CD4-positive, alpha-beta T cell (primary cell): ENCODE measurements at regions not wholly inside any gene's neighbourhood (a gene's known extent, or its start where the extent isn't known, plus 50 kb on each side); places are given as distances from the start of the nearest gene placed in this dataset.

Experiments
- ATAC-seq: fragments of 200-7000 bp; cut with Tn5 transposase; one replicate; pipeline ENCODE4 v1.10.0; 2022; ENCODE audit warnings: mild to moderate bottlenecking; ENCODE audit not compliant: poor library complexity
- CTCF ChIA-PET: fragments of 350-600 bp; sonication (Branson Sonifier 250); formaldehyde crosslinking; loops from one replicate; lab custom pipeline; 2021; ENCODE audit warnings: antibody characterized with exemption, inconsistent platforms; lab: Charles Lee
- POLR2A ChIA-PET: fragments of 350-600 bp; sonication (Branson Sonifier 250); formaldehyde crosslinking; loops from one replicate; lab custom pipeline; 2021; ENCODE audit warnings: antibody characterized with exemption, inconsistent platforms; lab: Charles Lee
- DNase-seq, 14 experiments: peaks; one replicate each; pipeline ENCODE4 v3.0.0-alpha.2; 2013 to 2020; ENCODE audit warnings: mixed read lengths in 2 of 14
- H3K27ac ChIP-seq, 2 donors: one replicate each; pipeline versions ENCODE4 v1.5.1 to v1.7.0; 2013; ENCODE audit warnings: low read length in 2 of 2, low read depth in 1 of 2, mild to moderate bottlenecking in 1 of 2
- H3K27me3 ChIP-seq, 2 experiments: 1 replicate in 1 of 2; 2 replicates in 1 of 2; pipeline versions ENCODE4 v1.6.1 to v1.7.0; 2013; ENCODE audit warnings: low read length in 2 of 2, control low read depth in 1 of 2, mild to moderate bottlenecking in 1 of 2, moderate library complexity in 1 of 2; ENCODE audit not compliant: insufficient read depth in 2 of 2, control insufficient read depth in 1 of 2
- H3K36me3 ChIP-seq: one replicate; pipeline ENCODE4 v1.6.1; 2013; ENCODE audit warnings: low read length, control low read depth; ENCODE audit not compliant: insufficient read depth
- H3K4me1 ChIP-seq: one replicate; pipeline ENCODE4 v1.6.1; 2013; ENCODE audit warnings: low read length, control low read depth; ENCODE audit not compliant: insufficient read depth
- H3K4me3 ChIP-seq: one replicate; pipeline ENCODE4 v1.5.1; 2013; ENCODE audit warnings: mild to moderate bottlenecking, low read length, moderate library complexity
- H3K9me3 ChIP-seq, 2 experiments: 1 replicate in 1 of 2; 2 replicates in 1 of 2; pipeline versions ENCODE4 v1.6.1 to v1.7.0; 2013; ENCODE audit warnings: low read length in 2 of 2, mild to moderate bottlenecking in 2 of 2, control low read depth in 1 of 2, moderate library complexity in 1 of 2; ENCODE audit not compliant: control insufficient read depth in 1 of 2, insufficient read depth in 1 of 2
- H3K27ac Mint-ChIP-seq: one replicate; pipeline ENCODE4 v1.8.0; 2020; ENCODE audit warnings: mixed read lengths
- H3K27me3 Mint-ChIP-seq: one replicate; pipeline ENCODE4 v1.8.0; 2021; ENCODE audit warnings: mixed read lengths
- H3K36me3 Mint-ChIP-seq: one replicate; pipeline ENCODE4 v1.8.0; 2021; ENCODE audit warnings: low read depth, mixed read lengths
- H3K4me1 Mint-ChIP-seq: one replicate; pipeline ENCODE4 v1.8.0; 2021; ENCODE audit warnings: low read depth, mixed read lengths
- H3K4me3 Mint-ChIP-seq: one replicate; pipeline ENCODE4 v1.8.0; 2020; ENCODE audit warnings: mild to moderate bottlenecking, mixed read lengths
- H3K9me3 Mint-ChIP-seq: one replicate; pipeline ENCODE4 v1.8.0; 2020; ENCODE audit warnings: mixed read lengths
- CTCF ChIP-seq: fragments of 200-600 bp; IDR thresholded peaks from one replicate; pipeline ENCODE4 v1.8.0; 2022; ENCODE audit warnings: antibody characterized with exemption, mild to moderate bottlenecking
- intact Hi-C, 2 experiments: fragments of 100-400 bp; cut with DNase I in 1 of 2; cut with micrococcal nuclease in 1 of 2; formaldehyde crosslinking; loops; one replicate each; pipeline versions ENCODE4 v1.15.1 to v1.9.0; 2023 to 2025; cut with DNase I, micrococcal nuclease

GRCh38 chr3:79947957-79948356, 180.2 kb upstream of the ROBO1 start:
- Histone ChIP-seq H3K27ac (no peak overlapping the region), H3K4me1 (no peaks in the 10 kb centered on the region), H3K36me3 (no peaks in the 10 kb centered on the region), H3K9me3 (peaks cover 3 to 13% of the 10 kb centered on the region in 2 experiments), H3K4me3 (no peak overlapping the region), H3K27me3 (no peaks in the 10 kb centered on the region)
- intact Hi-C loops, result no loop called here
- ATAC-seq (no peak), DNase-seq (no peak)
- no peaks in the 10 kb centered on the region for H3K27me3 Mint-ChIP-seq
- no peaks in the 10 kb centered on the region for H3K4me1 Mint-ChIP-seq
- no peak overlapping the region for H3K4me3 Mint-ChIP-seq
- ChIA-PET POLR2A (no interaction called here), CTCF (no interaction called here)
- TF ChIP-seq CTCF, result no peak
- peaks cover 20% of the 10 kb centered on the region for H3K9me3 Mint-ChIP-seq
- H3K36me3 Mint-ChIP-seq, result no peaks in the 10 kb centered on the region
- no peak overlapping the region for H3K27ac Mint-ChIP-seq

- H3K4me3 ChIP-seq, result no peak overlapping the region
- ChIA-PET CTCF (no interaction called here), POLR2A (no interaction called here)
- intact Hi-C loops, result no loop called here
- Mint-ChIP-seq H3K27ac (no peak overlapping the region), H3K4me1 (no peaks in the 10 kb centered on the region), H3K27me3 (no peaks in the 10 kb centered on the region), H3K36me3 (no peaks in the 10 kb centered on the region), H3K4me3 (no peak overlapping the region), H3K9me3 (peaks cover 20% of the 10 kb centered on the region)
- no peak for TF ChIP-seq CTCF
- H3K9me3 ChIP-seq, result peaks cover 3 to 13% of the 10 kb centered on the region in 2 experiments
- H3K27me3 ChIP-seq, result no peaks in the 10 kb centered on the region
- H3K36me3 ChIP-seq, result no peaks in the 10 kb centered on the region
- ATAC-seq (no peak), DNase-seq (no peak)
- no peak overlapping the region for H3K27ac ChIP-seq
- no peaks in the 10 kb centered on the region for H3K4me1 ChIP-seq
These were observed 179.7 kb upstream of the ROBO1 start for GRCh38 chr3:79947469-79947868.

GRCh38 chr3:79937567-79937966, 169.8 kb upstream of the ROBO1 start:
- Histone ChIP-seq H3K4me1 (no peaks in the 10 kb centered on the region), H3K9me3 (peaks cover 0 to 8% of the 10 kb centered on the region in 2 experiments), H3K27me3 (no peaks in the 10 kb centered on the region), H3K27ac (no peak overlapping the region), H3K36me3 (no peaks in the 10 kb centered on the region), H3K4me3 (no peak overlapping the region)
- ChIA-PET POLR2A (no interaction called here), CTCF (interaction anchor here (0.5 kb wide), 1 partner anchor 38 kb away, joined by 4 read pairs; no protein-coding TSS in a partner anchor)
- Mint-ChIP-seq H3K27me3 (no peaks in the 10 kb centered on the region), H3K36me3 (no peaks in the 10 kb centered on the region), H3K4me1 (no peaks in the 10 kb centered on the region), H3K9me3 (peaks cover 2% of the 10 kb centered on the region), H3K27ac (no peak overlapping the region), H3K4me3 (no peak overlapping the region)
- ATAC-seq (no peak), DNase-seq (no peak)
- intact Hi-C loops, result no loop called here
- TF ChIP-seq CTCF, result no peak
